K562 (cell line): ENCODE measurements at regions not wholly inside any gene's neighbourhood (a gene's known extent, or its start where the extent isn't known, plus 50 kb on each side); places are given as distances from the start of the nearest gene placed in this dataset.

Experiments
- CBX1 ChIP-seq: sonication (generic); IDR thresholded peaks from 2 replicates; pipeline ENCODE4 v1.6.1; 2016; ENCODE audit warnings: antibody characterized with exemption, low read depth, mild to moderate bottlenecking
- COPS2 ChIP-seq: fragments of 450-650 bp; conservative IDR thresholded peaks from 2 replicates; pipeline ENCODE4 v1.6.1; 2016; ENCODE audit warnings: mild to moderate bottlenecking, moderate library complexity
- CTCF ChIP-seq, 3 experiments: IDR thresholded peaks in 2 of 3; conservative IDR thresholded peaks in 1 of 3; 2 replicates each; pipeline ENCODE4 v1.5.1; 2011 to 2012; ENCODE audit warnings: low read length in 3 of 3, mild to moderate bottlenecking in 3 of 3, control low read depth in 2 of 3, improper control_type of control experiment in 1 of 3, inconsistent platforms in 1 of 3, low read depth in 1 of 3, mixed read lengths in 1 of 3, moderate library complexity in 1 of 3; ENCODE audit not compliant: insufficient read depth in 2 of 3
- HDAC6 ChIP-seq: IDR thresholded peaks from 2 replicates; pipeline ENCODE4 v1.6.1; 2012; ENCODE audit warnings: low read depth, mild to moderate bottlenecking, control low read depth, inconsistent platforms, low read length, moderate library complexity
- HEY1 ChIP-seq: fragments of 250-450 bp; sonication (Bioruptor Pico); IDR thresholded peaks from 2 replicates; pipeline ENCODE4 v1.5.0; 2020; ENCODE audit warnings: mild to moderate bottlenecking, moderate library complexity, borderline replicate concordance
- JUND ChIP-seq, 2 experiments: IDR thresholded peaks; 2 replicates in 1 of 2; 3 replicates in 1 of 2; pipeline ENCODE4 v1.6.1; 2011; ENCODE audit warnings: borderline replicate concordance in 2 of 2, low read depth in 2 of 2, low read length in 2 of 2, improper control_type of control experiment in 1 of 2, missing biosample characterization in 1 of 2, missing genetic modification characterization in 1 of 2, missing genetic modification reagents in 1 of 2
- MNT ChIP-seq, 2 experiments: fragments of 450-650 bp; conservative IDR thresholded peaks; 2 replicates each; pipeline ENCODE4 v1.6.1; 2017; ENCODE audit warnings: mild to moderate bottlenecking in 2 of 2, moderate library complexity in 2 of 2
- NFE2 ChIP-seq: IDR thresholded peaks from 2 replicates; pipeline ENCODE4 v1.6.1; 2014; ENCODE audit warnings: antibody characterized with exemption, low read depth
- PML ChIP-seq: IDR thresholded peaks from 2 replicates; pipeline ENCODE4 v1.6.1; 2012; ENCODE audit warnings: low read length, inconsistent platforms
- POLR2A ChIP-seq: fragments of 450-650 bp; conservative IDR thresholded peaks from 2 replicates; pipeline ENCODE4 v1.6.1; 2016
- PURB ChIP-seq: sonication (generic); formaldehyde crosslinking; IDR thresholded peaks from 2 replicates; pipeline ENCODE4 v1.9.0; 2021; ENCODE audit warnings: low read depth, mild to moderate bottlenecking, missing genetic modification reagents
- SMC3 ChIP-seq: conservative IDR thresholded peaks from 2 replicates; pipeline ENCODE4 v1.6.1; 2011; ENCODE audit warnings: low read depth, low read length, improper control_type of control experiment; ENCODE audit not compliant: insufficient read depth
- TCF7 ChIP-seq: sonication (generic); IDR thresholded peaks from 2 replicates; pipeline ENCODE4 v1.6.1; 2016; ENCODE audit warnings: antibody characterized with exemption, borderline replicate concordance
- ZNF133 ChIP-seq: fragments of 250-450 bp; sonication (Bioruptor Pico); IDR thresholded peaks from 2 replicates; pipeline ENCODE4 v1.4.0; 2020; ENCODE audit warnings: mild to moderate bottlenecking

- TF ChIP-seq COPS2 (no peak), CTCF (IDR thresholded peaks at IDR 0.05 in 2 of 3, conservative IDR thresholded peaks at IDR 0.05 in 1 of 3; ENCODE audit: insufficient read depth in 2 of 3, low read depth in 1 of 3, low read length in 3 of 3) (no peak), ZNF133 (CRISPR knock-in tag) (no peak), SMC3 (no peak), JUND (IDR thresholded peaks at IDR 0.05; ENCODE audit: borderline replicate concordance, low read depth, low read length) (no peak), JUND (tag; IDR thresholded peaks at IDR 0.05; ENCODE audit: borderline replicate concordance, low read depth, low read length) (no peak), MNT (conservative IDR thresholded peaks at IDR 0.05) (no peak), NFE2 (no peak), PURB (no peak), CBX1 (no peak), HDAC6 (no peak), PML (no peak), TCF7 (no peak), POLR2A (no peak), HEY1 (CRISPR knock-in tag) (no peak)
Measured at GRCh38 chr11:29876192-29876591, 140.6 kb downstream of the KCNA4 start.
